Skin of body (tissue), 1 donor: ENCODE measurements at regions not wholly inside any gene's neighbourhood (a gene's known extent, or its start where the extent isn't known, plus 50 kb on each side); places are given as distances from the start of the nearest gene placed in this dataset.
"Not testable (repeated sequence)": the region's sequence is repeated elsewhere in the genome, so short reads cannot be mapped to it uniquely, and the experiment has no call there.

ENCODE experiments used
- DNase-seq: peaks from one replicate; lab custom pipeline; 2025; lab: John Stamatoyannopoulos, UW

DNA sequence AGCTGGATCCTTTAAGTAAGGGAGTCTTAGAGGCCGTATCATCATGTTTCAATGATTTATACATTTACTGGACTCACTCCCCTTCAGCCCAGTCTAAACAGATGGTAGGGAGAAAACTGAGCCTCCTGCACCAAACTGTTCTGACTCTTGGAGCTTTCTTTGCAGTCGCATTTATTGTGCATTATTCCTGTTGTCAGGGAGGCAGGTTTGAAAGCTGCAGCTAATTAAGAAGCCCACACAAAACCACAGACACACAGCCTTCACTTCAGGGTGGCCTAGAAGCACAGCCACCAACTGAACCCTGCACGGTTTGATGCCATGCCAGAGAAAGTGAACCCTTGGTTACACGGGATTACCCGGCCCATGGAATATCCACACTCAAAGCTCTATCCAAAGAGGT, 911.0 kb downstream of the UQCRFS1 start:
- no peak for DNase-seq

DNA sequence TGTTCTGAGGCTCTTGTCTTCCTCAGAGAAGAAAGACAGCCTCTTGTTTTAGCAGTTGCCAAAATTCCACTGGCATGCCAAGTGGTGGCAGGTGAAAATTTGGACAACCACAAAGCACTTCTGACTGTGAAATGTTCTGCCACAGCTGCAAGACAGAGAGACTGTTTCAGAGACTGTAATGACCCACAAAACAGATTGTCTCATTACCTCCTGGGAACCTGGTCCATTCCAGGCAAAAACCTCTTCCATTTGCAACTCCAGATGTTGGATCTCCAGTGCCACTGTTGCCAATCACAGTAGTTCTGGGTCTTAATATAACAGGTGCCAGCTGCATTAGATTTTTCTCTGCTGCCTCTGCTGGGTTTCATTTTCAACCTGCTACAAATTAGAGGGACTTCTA, 911.5 kb downstream of the UQCRFS1 start:
- no peak for DNase-seq

DNA sequence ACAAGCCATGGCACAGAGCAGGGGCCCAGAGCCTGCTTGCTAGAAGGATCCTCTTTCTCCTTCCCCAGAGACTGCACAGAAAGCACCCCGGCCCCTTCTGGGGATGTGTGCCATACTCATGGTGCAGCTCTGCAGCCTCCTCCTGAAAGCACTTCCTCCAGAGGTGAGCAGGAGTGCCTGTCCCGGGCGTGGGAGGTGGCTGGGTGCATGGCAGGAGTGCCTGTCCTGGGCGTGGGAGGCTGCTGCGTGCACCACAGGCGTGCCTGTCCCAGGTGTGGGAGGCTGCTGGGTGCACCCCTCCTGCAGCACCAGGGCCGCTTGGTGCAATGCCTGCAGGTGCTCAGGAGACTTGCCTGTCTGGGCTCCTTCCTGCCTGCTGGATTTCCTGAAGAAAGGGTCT, 913.3 kb downstream of the UQCRFS1 start:
- no peak for DNase-seq

DNA sequence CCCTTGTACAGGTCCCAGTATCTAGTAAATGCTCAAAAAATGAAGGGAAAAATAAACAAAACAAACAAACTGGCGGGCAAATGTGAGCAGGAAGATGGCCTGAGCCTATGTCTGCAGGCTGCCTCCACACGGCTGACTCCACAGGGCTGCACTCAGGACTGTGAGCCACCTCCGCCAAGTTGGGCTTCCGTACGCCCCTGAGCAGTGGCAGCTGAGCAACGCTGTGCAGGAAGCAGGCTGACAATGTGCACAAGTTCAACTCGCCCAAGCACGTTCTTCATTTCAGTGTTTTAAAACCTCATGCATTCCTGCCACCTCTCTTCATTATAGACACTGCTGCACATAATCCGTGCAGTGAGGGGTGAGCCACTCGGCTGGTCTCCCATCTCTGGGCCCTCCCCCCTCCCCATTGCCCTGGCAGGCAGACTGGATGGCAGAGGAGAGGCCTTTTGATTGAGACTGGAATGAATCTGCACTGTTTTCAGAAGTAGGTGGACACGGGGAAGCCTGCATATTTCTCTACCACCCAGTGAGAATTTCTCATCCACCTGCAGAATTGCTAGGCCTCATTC, 915.3 kb downstream of the UQCRFS1 start:
- DNase-seq: no peak

GRCh38 chr19:28297036-28297435, 915.9 kb downstream of the UQCRFS1 start:
- DNase-seq: no peak

DNA sequence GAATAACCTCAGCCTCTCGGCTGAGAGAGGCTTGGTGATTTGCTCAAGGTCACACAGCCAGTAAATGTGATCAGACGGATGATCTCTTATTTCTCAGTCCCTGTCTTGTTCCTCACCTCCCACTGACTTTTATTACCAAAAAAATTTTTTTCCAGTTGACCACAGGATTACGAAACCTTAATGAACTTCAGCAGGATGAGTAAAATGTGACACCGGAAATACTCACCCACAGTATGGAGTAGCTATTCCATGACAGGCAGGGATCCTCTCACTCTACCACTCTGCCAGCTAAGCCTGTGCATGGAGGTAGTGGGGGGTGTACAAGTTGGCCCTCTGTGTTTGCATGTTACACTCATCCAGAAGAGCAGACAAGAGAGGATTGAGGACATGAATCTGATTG, 916.4 kb downstream of the UQCRFS1 start:
- no peak for DNase-seq

DNA sequence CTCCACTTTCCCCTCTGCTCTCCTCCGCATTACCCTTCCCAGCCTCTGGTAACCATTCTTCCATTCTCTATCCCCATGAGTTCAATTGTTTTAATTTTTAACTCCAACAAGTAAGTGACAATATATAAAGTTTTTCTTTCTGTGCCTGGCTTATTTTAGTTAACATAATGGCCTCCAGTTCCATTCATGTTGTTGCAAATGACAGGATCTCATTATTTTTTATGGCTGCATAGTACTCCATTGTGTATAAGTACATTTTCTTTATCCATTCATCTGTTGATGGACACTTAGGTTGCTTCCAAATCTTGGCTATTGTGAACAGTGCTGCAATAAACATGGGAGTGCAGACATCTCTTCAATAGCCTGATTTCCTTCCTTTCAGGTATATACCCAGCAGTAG, 918.0 kb downstream of the UQCRFS1 start:
- not testable (repeated sequence) for DNase-seq

GRCh38 chr19:28294395-28294794, 918.6 kb downstream of the UQCRFS1 start:
- DNase-seq: no peak

DNA sequence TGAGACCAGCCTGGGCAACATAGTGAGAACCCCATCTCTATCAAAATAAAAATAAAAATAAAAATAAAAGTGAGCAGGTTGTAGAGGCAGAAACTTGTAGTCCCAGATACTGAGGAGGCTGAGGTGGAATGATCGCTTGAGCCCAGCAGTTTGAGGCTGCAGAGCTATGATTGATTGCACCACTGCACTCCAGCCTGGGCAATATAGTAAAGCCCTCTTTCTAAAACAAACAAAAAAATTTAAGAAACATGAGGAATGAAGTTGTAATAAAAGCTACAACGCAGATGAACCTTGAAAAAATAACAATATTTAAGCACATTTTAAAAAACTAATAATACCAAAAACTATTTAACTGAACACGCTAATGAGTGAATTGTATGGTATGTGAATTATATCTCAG, 919.3 kb downstream of the UQCRFS1 start:
- no peak for DNase-seq

DNA sequence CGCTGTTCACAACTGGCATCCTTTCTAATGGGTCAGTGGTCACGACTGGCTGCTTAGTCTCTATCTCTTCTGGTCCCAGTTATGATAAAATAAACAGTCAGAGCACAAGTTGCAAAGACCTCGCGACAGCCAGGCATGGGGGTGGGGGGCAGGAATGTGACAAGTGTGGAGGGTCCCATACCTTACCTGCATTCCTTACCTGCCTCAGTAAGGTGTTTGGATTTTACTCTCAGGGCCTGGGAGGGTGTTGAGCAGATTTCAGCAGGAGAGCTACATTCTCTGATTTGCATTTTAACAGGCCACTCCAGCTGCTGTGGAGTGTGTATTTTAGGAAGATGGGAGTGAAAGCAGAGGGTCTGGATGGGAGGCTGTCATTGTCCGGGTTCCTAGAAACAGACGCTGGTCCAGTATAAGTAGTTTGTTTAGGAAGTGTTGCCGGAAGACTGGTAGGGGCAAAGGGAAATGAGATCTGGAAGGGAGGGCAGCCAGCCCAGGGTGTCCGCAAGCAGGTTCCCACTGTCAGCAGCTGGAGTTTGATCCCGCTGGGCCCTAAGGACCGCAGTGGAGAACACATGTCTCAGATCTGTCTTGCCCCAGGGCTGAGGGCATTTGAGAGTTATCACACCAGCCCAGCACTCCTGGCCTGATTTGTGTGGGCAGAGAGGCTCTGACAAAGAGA, 920.0 kb downstream of the UQCRFS1 start:
- DNase-seq: no peak

GRCh38 chr19:28291874-28292273, 921.1 kb downstream of the UQCRFS1 start:
- no peak for DNase-seq

DNA sequence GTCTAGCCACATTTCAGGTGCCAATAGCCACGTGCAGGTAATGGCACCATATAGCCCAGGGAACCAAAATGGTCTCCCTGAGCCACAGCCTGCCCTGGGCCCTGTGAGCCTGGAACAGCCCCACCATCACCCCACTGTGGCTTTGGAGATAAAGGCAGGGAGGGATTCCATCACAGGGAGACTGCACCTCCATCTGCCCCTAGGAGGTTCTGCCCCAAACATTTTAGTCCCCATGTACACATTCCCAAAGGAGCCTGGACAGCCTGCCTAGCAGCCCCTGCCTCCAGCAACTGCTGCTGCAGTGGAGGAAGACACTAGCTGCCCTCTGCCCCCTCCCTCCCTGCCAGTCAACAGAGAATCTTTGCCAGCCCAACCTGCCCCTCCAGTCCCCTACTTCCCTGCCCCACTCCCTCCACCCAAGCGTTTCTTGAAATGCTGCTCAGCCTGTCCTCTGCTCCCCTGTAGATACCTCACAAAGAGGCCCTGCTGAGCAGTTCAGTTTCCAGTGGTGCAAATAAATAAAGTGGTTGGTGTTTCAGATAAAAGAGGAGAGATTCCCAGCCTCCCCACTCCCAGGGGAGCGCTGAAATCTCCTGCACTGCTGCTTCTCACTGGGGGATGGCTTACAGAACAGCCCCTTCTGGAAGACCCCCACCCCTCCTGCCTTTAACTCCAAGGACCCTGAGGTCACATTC, 921.8 kb downstream of the UQCRFS1 start:
- DNase-seq: no peak

- peak; percentile 70 for DNase-seq
Observed at GRCh38 chr19:28289295-28290063, 923.5 kb downstream of the UQCRFS1 start.

GRCh38 chr19:28288572-28289264, 924.2 kb downstream of the UQCRFS1 start:
- DNase-seq: no peak

GRCh38 chr19:28285917-28286316, 927.0 kb downstream of the UQCRFS1 start:
- DNase-seq: no peak

DNA sequence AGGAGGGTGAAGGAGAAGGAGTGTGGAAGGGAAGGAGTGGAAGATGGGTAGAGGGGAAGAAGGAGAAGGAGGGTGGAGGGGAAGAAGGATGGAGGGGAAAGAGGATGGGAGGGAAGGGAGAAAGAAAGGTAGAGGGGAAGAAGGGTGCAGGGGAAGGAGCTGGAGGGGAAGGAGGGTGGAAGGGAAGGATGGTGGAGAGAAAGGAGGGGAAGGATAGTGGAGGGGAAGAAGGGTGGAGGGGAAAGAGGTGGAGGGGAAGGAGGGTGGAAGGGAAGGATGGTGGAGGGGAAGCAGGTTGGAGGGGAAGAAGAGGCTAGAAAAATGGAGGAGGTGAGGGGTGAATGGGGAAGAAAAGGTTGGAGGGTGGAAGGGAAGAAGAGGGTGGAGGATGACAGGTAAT, 927.9 kb downstream of the UQCRFS1 start:
- DNase-seq: no peak

GRCh38 chr19:28284389-28284788, 928.6 kb downstream of the UQCRFS1 start:
- DNase-seq: no peak

DNA sequence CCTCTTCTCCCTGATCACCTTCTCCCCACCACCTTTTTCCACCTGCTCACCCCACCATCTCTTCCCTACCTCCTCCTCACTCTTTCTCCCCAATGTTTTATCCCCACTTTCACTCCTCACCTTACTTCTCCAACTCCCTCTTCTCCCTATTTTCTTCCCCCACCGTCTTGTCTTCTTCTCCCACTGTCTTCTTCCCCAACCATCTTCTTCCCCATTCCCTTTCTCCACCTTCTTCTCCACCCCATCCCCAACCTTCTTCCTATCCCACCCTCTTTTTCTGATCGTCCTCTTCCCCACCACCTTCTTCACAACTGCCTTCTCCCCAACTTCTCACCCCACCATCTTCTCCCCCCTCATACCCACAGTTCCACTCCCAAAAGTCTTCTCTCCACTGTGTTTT, 929.4 kb downstream of the UQCRFS1 start:
- DNase-seq: no peak

GRCh38 chr19:28281676-28282075, 931.3 kb downstream of the UQCRFS1 start:
- no peak for DNase-seq

DNA sequence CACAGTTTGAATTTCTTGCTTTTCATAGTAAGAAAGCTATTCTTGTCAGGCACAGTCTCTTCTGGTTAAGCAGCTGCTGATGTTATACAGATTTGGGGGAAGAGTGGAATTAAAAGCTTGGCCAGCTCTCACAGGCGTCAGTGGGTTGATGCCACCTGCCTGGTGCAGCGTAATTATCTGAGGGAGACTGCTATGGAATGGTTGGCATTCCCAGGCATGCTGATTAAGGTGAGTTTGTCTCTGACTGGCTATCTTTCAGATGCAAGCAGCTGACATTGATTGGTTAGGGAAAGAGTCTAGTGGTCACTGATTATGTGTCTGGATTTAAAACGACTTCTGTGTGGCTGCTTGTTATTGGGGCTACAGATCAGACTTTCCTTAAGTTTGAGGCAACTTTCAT, 948.4 kb downstream of the UQCRFS1 start:
- DNase-seq: no peak

- DNase-seq: no peak
Observed at GRCh38 chr19:28258829-28259228, 954.1 kb downstream of the UQCRFS1 start.

- DNase-seq: peak; percentile 18
Observed at GRCh38 chr19:28257396-28257795, 955.6 kb downstream of the UQCRFS1 start.
